SIG-M5 treated with dmso at 0.1 percent for 504 hours (cell line): ENCODE measurements at regions not wholly inside any gene's neighbourhood (a gene's known extent, or its start where the extent isn't known, plus 50 kb on each side); places are given as distances from the start of the nearest gene placed in this dataset.

Source experiments
- DNase-seq: peaks from one replicate; lab custom pipeline; 2025; ENCODE audit not compliant: unreplicated experiment; lab: John Stamatoyannopoulos, UW

GRCh38 chr20:6430381-6430780 lies 307.6 kb upstream of the FERMT1 start:
- no peak for DNase-seq

- peak; percentile 63 for DNase-seq
Observed at GRCh38 chr20:6426287-6426891, 303.6 kb upstream of the FERMT1 start.

- no peak for DNase-seq
Observed at GRCh38 chr20:6421321-6422248, 298.8 kb upstream of the FERMT1 start.

- DNase-seq, result peak; percentile 25
Observed at GRCh38 chr20:6420336-6420735, 297.5 kb upstream of the FERMT1 start.

- DNase-seq, result no peak
Observed at GRCh38 chr20:6418732-6419131, 295.9 kb upstream of the FERMT1 start.

- DNase-seq, result no peak
Observed at GRCh38 chr20:6416371-6416770, 293.5 kb upstream of the FERMT1 start.

- no peak for DNase-seq
Observed at GRCh38 chr20:6411651-6412050, 288.8 kb upstream of the FERMT1 start.

- no peak for DNase-seq
Observed at GRCh38 chr20:6410721-6411120, 287.9 kb upstream of the FERMT1 start.

- no peak for DNase-seq
Observed at GRCh38 chr20:6407163-6407562, 284.3 kb upstream of the FERMT1 start.

GRCh38 chr20:6401893-6402557 lies 279.2 kb upstream of the FERMT1 start:
- DNase-seq, result no peak

- no peak for DNase-seq
Observed at GRCh38 chr20:6397115-6397514, 274.3 kb upstream of the FERMT1 start.

- DNase-seq, result peak; percentile 75
Observed at GRCh38 chr20:6395695-6396094, 272.9 kb upstream of the FERMT1 start.

- no peak for DNase-seq
Observed at GRCh38 chr20:6388671-6389197, 265.9 kb upstream of the FERMT1 start.

GRCh38 chr20:6384956-6385486 lies 262.2 kb upstream of the FERMT1 start:
- no peak for DNase-seq

- no peak for DNase-seq
Observed at GRCh38 chr20:6384380-6384779, 261.6 kb upstream of the FERMT1 start.

GRCh38 chr20:6381887-6382286 lies 259.1 kb upstream of the FERMT1 start:
- DNase-seq, result no peak

- DNase-seq, result no peak
Observed at GRCh38 chr20:6362245-6362644, 239.4 kb upstream of the FERMT1 start.

- no peak for DNase-seq
Observed at GRCh38 chr20:6360766-6361165, 237.9 kb upstream of the FERMT1 start.

- no peak for DNase-seq
Observed at GRCh38 chr20:6355754-6356451, 233.1 kb upstream of the FERMT1 start.

- no peak for DNase-seq
Observed at GRCh38 chr20:6348908-6349307, 226.1 kb upstream of the FERMT1 start.

GRCh38 chr20:6347916-6348315 lies 225.1 kb upstream of the FERMT1 start:
- DNase-seq, result no peak
